ENCODE measurements at regions not wholly inside any gene's neighbourhood (a gene's known extent, or its start where the extent isn't known, plus 50 kb on each side); places are given as distances from the start of the nearest gene placed in this dataset.

- no peak for TF ChIP-seq POLR2A (IDR thresholded peaks at IDR 0.05; ENCODE audit: low read depth)
- no peak for TF ChIP-seq CTCF (IDR thresholded peaks at IDR 0.05)
- TF ChIP-seq EP300 (IDR thresholded peaks at IDR 0.05) = no peak
- TF ChIP-seq POLR2AphosphoS5 (IDR thresholded peaks at IDR 0.05) = no peak
Observed at GRCh38 chr14:101113108-101113612, 209.6 kb upstream of the RTL1 start.
